HFFc6 (cell line): ENCODE measurements at regions not wholly inside any gene's neighbourhood (a gene's known extent, or its start where the extent isn't known, plus 50 kb on each side); places are given as distances from the start of the nearest gene placed in this dataset.
A peak's percentile ranks its signal among the peaks of the same experiment; 100 is the strongest.

Experiments used
- DNase-seq: peaks from one replicate; pipeline ENCODE4 v3.0.0-alpha.2; 2018
- H3K27ac Mint-ChIP-seq: 2 replicates; pipeline ENCODE4 v1.8.0; 2020; ENCODE audit warnings: mild to moderate bottlenecking, mixed read lengths
- H3K27me3 Mint-ChIP-seq: 2 replicates; pipeline ENCODE4 v1.8.0; 2021; ENCODE audit warnings: mild to moderate bottlenecking, moderate library complexity, mixed read lengths; ENCODE audit not compliant: insufficient read depth
- H3K36me3 Mint-ChIP-seq: 2 replicates; pipeline ENCODE4 v1.8.0; 2021; ENCODE audit warnings: low read depth, mixed read lengths
- H3K4me1 Mint-ChIP-seq: 2 replicates; pipeline ENCODE4 v1.8.0; 2020; ENCODE audit warnings: low read depth, mixed read lengths
- H3K4me3 Mint-ChIP-seq: 2 replicates; pipeline ENCODE4 v1.8.0; 2020; ENCODE audit warnings: mild to moderate bottlenecking, moderate library complexity, mixed read lengths
- H3K9me3 Mint-ChIP-seq: 2 replicates; pipeline ENCODE4 v1.8.0; 2020; ENCODE audit warnings: mild to moderate bottlenecking, mixed read lengths
- CTCF ChIP-seq: fragments of 200-600 bp; sonication (generic); IDR thresholded peaks from 2 replicates; pipeline ENCODE4 v1.5.0; 2021; ENCODE audit warnings: antibody characterized with exemption, mild to moderate bottlenecking

- Mint-ChIP-seq H3K4me3 (no peak overlapping the region), H3K27me3 (peaks cover 1% of the 10 kb centered on the region; the same call in 1 of the 2 replicates), H3K36me3 (no peaks in the 10 kb centered on the region), H3K4me1 (no peaks in the 10 kb centered on the region), H3K9me3 (no peaks in the 10 kb centered on the region), H3K27ac (no peak overlapping the region)
- no peak for DNase-seq
- TF ChIP-seq CTCF: no peak
Observed at GRCh38 chr2:234650911-234651310, 154.0 kb upstream of the ARL4C start.

- Mint-ChIP-seq H3K27me3 (peaks cover 1% of the 10 kb centered on the region; the same call in 1 of the 2 replicates), H3K4me3 (no peak overlapping the region), H3K36me3 (no peaks in the 10 kb centered on the region), H3K27ac (no peak overlapping the region), H3K9me3 (peaks cover under 1% of the 10 kb centered on the region; the same call in 1 of the 2 replicates), H3K4me1 (no peaks in the 10 kb centered on the region)
- TF ChIP-seq CTCF: no peak
- no peak for DNase-seq
Observed at GRCh38 chr2:234649951-234650350, 153.1 kb upstream of the ARL4C start.

DNA sequence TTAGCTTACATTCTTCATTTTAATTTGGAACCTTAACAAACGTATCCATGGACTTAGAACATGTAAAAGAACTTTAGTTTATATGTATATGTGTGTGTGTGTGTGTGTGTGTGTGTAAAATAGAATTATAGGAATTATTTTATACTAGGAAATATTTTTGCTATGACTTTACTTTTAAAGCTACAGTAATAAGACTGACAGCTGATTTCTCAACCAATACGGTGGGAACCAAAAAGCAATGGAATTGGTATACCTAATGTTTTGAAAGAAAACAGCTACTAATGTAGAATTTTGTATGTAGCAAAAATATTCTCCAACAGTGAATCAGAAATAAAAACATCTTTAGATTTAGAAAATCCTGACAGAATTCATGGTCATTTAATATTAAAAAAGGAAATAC, 146.5 kb upstream of the ARL4C start:
- Mint-ChIP-seq H3K36me3 (peaks cover 10% of the 10 kb centered on the region; the same call in 1 of the 2 replicates), H3K4me3 (no peak overlapping the region), H3K27ac (no peak overlapping the region), H3K4me1 (no peaks in the 10 kb centered on the region), H3K27me3 (peaks cover 2% of the 10 kb centered on the region), H3K9me3 (peaks cover 32% of the 10 kb centered on the region)
- no peak for TF ChIP-seq CTCF
- DNase-seq: peak; percentile 17

GRCh38 chr2:234641086-234641485, 144.2 kb upstream of the ARL4C start:
- peaks cover 1% of the 10 kb centered on the region for H3K4me1 Mint-ChIP-seq
- peaks cover 3% of the 10 kb centered on the region for H3K27me3 Mint-ChIP-seq
- no peak overlapping the region for H3K27ac Mint-ChIP-seq
- no peak for DNase-seq
- no peak overlapping the region for H3K4me3 Mint-ChIP-seq
- no peak for TF ChIP-seq CTCF
- H3K9me3 Mint-ChIP-seq: peaks cover 32% of the 10 kb centered on the region
- peaks cover 10% of the 10 kb centered on the region; the same call in 1 of the 2 replicates for H3K36me3 Mint-ChIP-seq

- DNase-seq: no peak
- peaks cover 13% of the 10 kb centered on the region; the same call in 1 of the 2 replicates for H3K36me3 Mint-ChIP-seq
- peaks cover 6% of the 10 kb centered on the region for H3K4me1 Mint-ChIP-seq
- H3K4me3 Mint-ChIP-seq: no peak overlapping the region
- peaks cover 3% of the 10 kb centered on the region for H3K27me3 Mint-ChIP-seq
- TF ChIP-seq CTCF: no peak
- peaks cover 32% of the 10 kb centered on the region for H3K9me3 Mint-ChIP-seq
- H3K27ac Mint-ChIP-seq: no peak overlapping the region
Observed at GRCh38 chr2:234640657-234641056, 143.8 kb upstream of the ARL4C start.

- Mint-ChIP-seq H3K4me3 (no peak overlapping the region), H3K27me3 (peaks cover 3% of the 10 kb centered on the region), H3K36me3 (peaks cover 13% of the 10 kb centered on the region; the same call in 1 of the 2 replicates), H3K27ac (no peak overlapping the region), H3K9me3 (peaks cover 25% of the 10 kb centered on the region), H3K4me1 (peaks cover 10% of the 10 kb centered on the region)
- no peak for TF ChIP-seq CTCF
- no peak for DNase-seq
Observed at GRCh38 chr2:234638966-234639365, 142.1 kb upstream of the ARL4C start.
